Fibroblast of villous mesenchyme (primary cell): ENCODE measurements at regions not wholly inside any gene's neighbourhood (a gene's known extent, or its start where the extent isn't known, plus 50 kb on each side); places are given as distances from the start of the nearest gene placed in this dataset.
"Not testable (repeated sequence)": the region's sequence is repeated elsewhere in the genome, so short reads cannot be mapped to it uniquely, and the experiment has no call there.

Source experiments
- DNase-seq: peaks from one replicate; pipeline ENCODE4 v3.0.0-alpha.2; 2010; ENCODE audit warnings: low read depth
- H3K4me3 ChIP-seq: 2 replicates; pipeline ENCODE4 v1.5.1; 2011; ENCODE audit warnings: low read depth, mild to moderate bottlenecking, low read length
- TF ChIP-seq, protein P1 (sequence below): IDR thresholded peaks from 2 replicates; pipeline ENCODE4 v1.5.1; 2012; ENCODE audit warnings: low read depth, mild to moderate bottlenecking, low read length; ENCODE audit not compliant: insufficient read depth

DNA sequence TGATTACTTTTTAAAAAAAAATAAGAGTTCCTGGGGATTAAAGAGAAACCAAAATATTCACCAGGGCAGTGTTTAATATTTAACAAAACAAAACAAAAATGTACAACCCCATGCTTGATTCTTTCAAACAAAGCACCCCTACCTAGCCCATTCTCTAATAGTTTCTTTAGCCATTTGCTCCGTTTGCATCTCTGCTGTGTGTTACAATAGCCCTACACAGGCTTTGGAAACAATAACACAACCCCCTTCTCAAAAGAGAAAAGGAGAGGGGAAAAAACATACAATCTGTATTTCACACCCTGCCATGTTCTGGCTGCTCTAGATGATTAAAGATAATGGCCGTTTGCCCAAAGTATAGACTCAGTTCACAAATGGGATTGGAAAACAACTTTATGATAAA is 302.9 kb downstream of the CPS1 start:
- TF ChIP-seq, protein P1, sequence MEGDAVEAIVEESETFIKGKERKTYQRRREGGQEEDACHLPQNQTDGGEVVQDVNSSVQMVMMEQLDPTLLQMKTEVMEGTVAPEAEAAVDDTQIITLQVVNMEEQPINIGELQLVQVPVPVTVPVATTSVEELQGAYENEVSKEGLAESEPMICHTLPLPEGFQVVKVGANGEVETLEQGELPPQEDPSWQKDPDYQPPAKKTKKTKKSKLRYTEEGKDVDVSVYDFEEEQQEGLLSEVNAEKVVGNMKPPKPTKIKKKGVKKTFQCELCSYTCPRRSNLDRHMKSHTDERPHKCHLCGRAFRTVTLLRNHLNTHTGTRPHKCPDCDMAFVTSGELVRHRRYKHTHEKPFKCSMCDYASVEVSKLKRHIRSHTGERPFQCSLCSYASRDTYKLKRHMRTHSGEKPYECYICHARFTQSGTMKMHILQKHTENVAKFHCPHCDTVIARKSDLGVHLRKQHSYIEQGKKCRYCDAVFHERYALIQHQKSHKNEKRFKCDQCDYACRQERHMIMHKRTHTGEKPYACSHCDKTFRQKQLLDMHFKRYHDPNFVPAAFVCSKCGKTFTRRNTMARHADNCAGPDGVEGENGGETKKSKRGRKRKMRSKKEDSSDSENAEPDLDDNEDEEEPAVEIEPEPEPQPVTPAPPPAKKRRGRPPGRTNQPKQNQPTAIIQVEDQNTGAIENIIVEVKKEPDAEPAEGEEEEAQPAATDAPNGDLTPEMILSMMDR: no peak
- no peak overlapping the region for H3K4me3 ChIP-seq
- no peak for DNase-seq

GRCh38 chr2:210860276-210860675 is 303.9 kb downstream of the CPS1 start:
- no peak for DNase-seq
- TF ChIP-seq, protein P1: no peak
- no peak overlapping the region for H3K4me3 ChIP-seq

- TF ChIP-seq, protein P1: no peak
- DNase-seq: no peak
- H3K4me3 ChIP-seq: no peak overlapping the region
Observed at GRCh38 chr2:210861038-210861665, 304.8 kb downstream of the CPS1 start.

DNA sequence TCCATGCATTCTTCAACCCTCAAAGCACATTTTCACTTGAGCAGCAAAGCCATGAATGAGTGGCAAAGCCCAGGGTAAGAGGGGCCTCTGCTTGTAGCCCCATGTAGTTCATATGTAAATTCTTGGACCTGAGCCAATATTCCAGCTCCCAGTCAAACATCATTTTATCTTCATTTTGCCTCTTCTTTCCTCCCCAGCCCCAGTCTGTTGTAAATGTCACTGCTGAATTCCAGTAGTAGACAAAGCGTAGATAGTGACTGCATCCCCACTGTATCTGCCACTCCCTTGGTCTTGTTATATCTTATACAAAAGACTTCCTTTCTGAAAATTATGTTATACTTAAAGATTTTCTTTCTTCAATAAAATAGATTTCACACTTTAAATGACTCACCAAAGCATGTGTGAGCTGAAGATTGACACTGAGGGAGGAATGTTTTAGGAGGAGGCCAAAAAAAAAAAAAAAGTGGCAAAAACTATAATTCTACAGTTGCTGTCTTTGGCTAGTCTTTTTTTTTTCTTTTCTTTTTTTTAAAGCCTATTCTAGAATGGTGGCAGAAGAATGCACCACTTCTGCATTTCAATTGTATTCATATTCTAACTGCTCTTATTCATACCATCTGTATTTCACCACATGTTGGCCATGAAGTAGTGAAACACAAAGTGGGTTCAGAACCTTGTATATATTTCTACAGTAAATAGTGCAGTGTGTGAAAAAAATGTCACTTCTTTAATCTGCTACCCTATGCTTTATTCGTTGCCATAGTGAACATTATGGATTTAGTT is 306.1 kb downstream of the CPS1 start:
- no peak for DNase-seq
- H3K4me3 ChIP-seq: no peak overlapping the region
- TF ChIP-seq, protein P1: no peak

DNA sequence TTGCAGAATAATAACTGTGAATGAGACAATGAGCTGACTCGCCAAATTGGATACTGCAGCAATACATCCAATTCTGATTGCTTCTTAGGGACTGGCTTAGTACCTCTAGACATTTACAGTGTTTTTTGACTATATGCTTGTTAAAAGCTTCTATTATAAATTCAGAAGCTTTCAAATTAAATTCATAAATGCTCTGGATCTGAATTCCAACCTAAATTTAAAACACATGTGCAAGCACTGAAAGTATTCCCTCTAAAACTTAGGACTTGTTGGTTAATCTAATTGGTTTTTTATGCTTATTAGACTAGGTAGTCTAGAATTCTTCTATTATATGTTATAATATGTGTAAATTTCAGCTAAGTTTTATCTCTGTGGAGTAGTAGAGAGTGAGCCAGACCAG is 306.9 kb downstream of the CPS1 start:
- DNase-seq: no peak
- TF ChIP-seq, protein P1: no peak
- no peak overlapping the region for H3K4me3 ChIP-seq

DNA sequence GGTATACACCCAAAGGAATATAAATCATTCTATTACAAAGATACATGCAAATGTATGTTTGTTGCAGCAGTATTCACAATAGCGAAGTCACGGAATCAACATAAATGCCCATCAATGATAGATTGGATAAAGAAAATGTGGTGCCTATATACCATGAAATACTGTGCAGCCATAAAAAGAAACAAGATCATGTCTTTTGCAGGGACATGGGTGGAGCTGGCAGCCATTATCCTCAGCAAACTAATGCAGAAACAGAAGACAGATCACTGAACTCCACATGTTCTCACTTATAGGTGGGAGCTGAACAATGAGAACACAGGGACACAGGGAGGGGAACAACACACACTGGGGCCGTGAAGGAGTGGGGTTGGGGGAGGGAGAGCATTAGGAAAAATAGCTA is 315.2 kb downstream of the CPS1 start:
- not testable (repeated sequence) for H3K4me3 ChIP-seq, DNase-seq

DNA sequence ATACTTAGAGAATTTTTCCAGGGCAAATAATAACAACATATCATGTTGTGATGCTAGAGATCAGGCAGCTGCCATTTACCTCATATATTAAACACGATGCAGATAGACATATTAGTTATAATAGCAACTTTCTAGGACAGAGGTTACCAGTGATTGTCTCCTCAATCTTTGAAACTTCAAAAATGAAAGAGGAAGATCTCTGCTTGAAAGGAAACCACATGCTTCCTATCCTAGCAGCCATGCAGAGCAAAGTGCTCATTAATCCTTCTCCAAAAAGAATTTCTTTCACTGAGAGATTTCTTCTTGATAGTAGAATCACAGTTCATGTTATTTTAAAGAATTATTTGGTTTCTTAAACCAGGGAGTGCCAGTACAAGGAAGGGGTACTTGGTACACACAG is 317.2 kb downstream of the CPS1 start:
- no peak overlapping the region for H3K4me3 ChIP-seq
- DNase-seq: no peak
- TF ChIP-seq, protein P1: no peak
